OCI-LY1 (cell line): ENCODE measurements at regions not wholly inside any gene's neighbourhood (a gene's known extent, or its start where the extent isn't known, plus 50 kb on each side); places are given as distances from the start of the nearest gene placed in this dataset.

Source experiments
- H2AFZ ChIP-seq: fragments of 200-600 bp; sonication (generic), shearing (Covaris generic); 2 replicates; pipeline ENCODE4 v1.6.0; 2014; ENCODE audit warnings: antibody characterized with exemption, mild to moderate bottlenecking, low read length
- H3F3A ChIP-seq: fragments of 200-600 bp; sonication (generic), shearing (Covaris generic); 2 replicates; pipeline ENCODE4 v1.6.0; 2014; ENCODE audit warnings: mild to moderate bottlenecking, antibody characterized with exemption, low read length, moderate library complexity; ENCODE audit not compliant: insufficient read depth
- H3K27ac ChIP-seq: fragments of 200-600 bp; sonication (generic); 2 replicates; pipeline ENCODE4 v1.5.1; 2014; ENCODE audit warnings: low read length, mixed run types, mild to moderate bottlenecking, low read depth; ENCODE audit not compliant: poor library complexity, severe bottlenecking
- H3K27me3 ChIP-seq: fragments of 200-600 bp; sonication (generic); 2 replicates; pipeline ENCODE4 v1.6.0; 2014; ENCODE audit warnings: antibody characterized with exemption, mild to moderate bottlenecking, low read length, moderate library complexity; ENCODE audit not compliant: insufficient read depth
- H3K36me3 ChIP-seq: fragments of 200-600 bp; sonication (generic); 2 replicates; pipeline ENCODE4 v1.6.1; 2014; ENCODE audit warnings: mild to moderate bottlenecking, antibody characterized with exemption, low read length, moderate library complexity, mixed read lengths; ENCODE audit not compliant: insufficient read depth
- H3K4me1 ChIP-seq: fragments of 200-600 bp; sonication (generic); 2 replicates; pipeline ENCODE4 v1.5.1; 2014; ENCODE audit warnings: mild to moderate bottlenecking, low read length, moderate library complexity; ENCODE audit not compliant: insufficient read depth, severe bottlenecking
- H3K4me2 ChIP-seq: fragments of 200-600 bp; sonication (generic), shearing (Covaris generic); 2 replicates; pipeline ENCODE4 v1.6.1; 2014; ENCODE audit warnings: low read length
- H3K4me3 ChIP-seq: fragments of 200-600 bp; sonication (generic); 2 replicates; pipeline ENCODE4 v1.5.1; 2014; ENCODE audit warnings: low read length, low read depth, mild to moderate bottlenecking, mixed read lengths; ENCODE audit not compliant: poor library complexity, severe bottlenecking
- H3K79me2 ChIP-seq: fragments of 200-600 bp; shearing (Covaris generic); 2 replicates; pipeline ENCODE4 v1.6.1; 2016; ENCODE audit warnings: mixed run types, low read length, mixed read lengths; ENCODE audit not compliant: insufficient read depth
- H3K9ac ChIP-seq: fragments of 200-600 bp; sonication (generic), shearing (Covaris generic); 2 replicates; pipeline ENCODE4 v1.6.1; 2014; ENCODE audit warnings: mild to moderate bottlenecking, low read length, mixed read lengths
- H3K9me2 ChIP-seq: fragments of 200-600 bp; sonication (generic), shearing (Covaris generic); 2 replicates; pipeline ENCODE4 v1.6.1; 2014; ENCODE audit warnings: low read depth, mild to moderate bottlenecking, low read length, mixed read lengths
- H3K9me3 ChIP-seq: fragments of 200-600 bp; shearing (Covaris generic); 2 replicates; pipeline ENCODE4 v1.6.1; 2014; ENCODE audit warnings: low read length, mixed read lengths
- H4K20me1 ChIP-seq: fragments of 200-600 bp; sonication (generic), shearing (Covaris generic); 2 replicates; pipeline ENCODE4 v1.6.0; 2016; ENCODE audit warnings: mild to moderate bottlenecking, low read length; ENCODE audit not compliant: insufficient read depth
- EZH2 ChIP-seq: fragments of 200-600 bp; sonication (generic), shearing (Covaris generic); IDR thresholded peaks from 2 replicates; pipeline ENCODE4 v1.8.0; 2017; ENCODE audit warnings: borderline replicate concordance, mixed run types, mild to moderate bottlenecking, antibody characterized with exemption, low read length, moderate library complexity, mixed read lengths
- TF ChIP-seq, protein P1 (sequence below): fragments of 200-600 bp; sonication (generic), shearing (Covaris generic); IDR thresholded peaks from 2 replicates; pipeline ENCODE4 v1.5.1; 2017; ENCODE audit warnings: mild to moderate bottlenecking, antibody characterized with exemption, low read length, moderate library complexity, mixed read lengths

DNA sequence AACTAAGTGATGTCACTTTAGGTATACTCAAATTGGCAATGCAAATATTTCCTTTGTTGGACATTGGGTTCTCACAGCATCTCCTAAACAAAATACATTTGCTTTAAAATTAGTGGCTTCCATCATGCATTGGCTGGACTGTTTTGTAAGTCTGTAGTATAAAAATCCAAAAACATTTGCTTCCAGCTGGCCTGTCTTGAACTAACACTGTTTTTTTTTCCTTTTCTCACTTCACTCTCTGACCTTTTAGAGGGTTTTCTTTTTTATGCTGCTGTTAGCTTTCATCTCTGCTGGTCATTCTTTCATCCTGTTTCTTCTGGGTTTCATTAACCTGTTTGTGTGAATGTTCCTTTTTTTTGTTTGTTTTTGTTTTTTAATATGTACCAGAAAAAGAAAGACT, 121.7 kb upstream of the MLIP start:
- no peaks in the 10 kb centered on the region for H4K20me1 ChIP-seq
- no peak overlapping the region for H2AFZ ChIP-seq
- H3K27me3 ChIP-seq = no peaks in the 10 kb centered on the region
- no peaks in the 10 kb centered on the region for H3K4me1 ChIP-seq
- H3K4me2 ChIP-seq = no peak overlapping the region
- H3K9ac ChIP-seq = no peak overlapping the region
- no peaks in the 10 kb centered on the region for H3K9me2 ChIP-seq
- H3F3A ChIP-seq = no peaks in the 10 kb centered on the region
- no peak overlapping the region for H3K27ac ChIP-seq
- no peaks in the 10 kb centered on the region for H3K79me2 ChIP-seq
- H3K9me3 ChIP-seq = no peaks in the 10 kb centered on the region
- H3K4me3 ChIP-seq = no peak overlapping the region
- TF ChIP-seq, protein P1, sequence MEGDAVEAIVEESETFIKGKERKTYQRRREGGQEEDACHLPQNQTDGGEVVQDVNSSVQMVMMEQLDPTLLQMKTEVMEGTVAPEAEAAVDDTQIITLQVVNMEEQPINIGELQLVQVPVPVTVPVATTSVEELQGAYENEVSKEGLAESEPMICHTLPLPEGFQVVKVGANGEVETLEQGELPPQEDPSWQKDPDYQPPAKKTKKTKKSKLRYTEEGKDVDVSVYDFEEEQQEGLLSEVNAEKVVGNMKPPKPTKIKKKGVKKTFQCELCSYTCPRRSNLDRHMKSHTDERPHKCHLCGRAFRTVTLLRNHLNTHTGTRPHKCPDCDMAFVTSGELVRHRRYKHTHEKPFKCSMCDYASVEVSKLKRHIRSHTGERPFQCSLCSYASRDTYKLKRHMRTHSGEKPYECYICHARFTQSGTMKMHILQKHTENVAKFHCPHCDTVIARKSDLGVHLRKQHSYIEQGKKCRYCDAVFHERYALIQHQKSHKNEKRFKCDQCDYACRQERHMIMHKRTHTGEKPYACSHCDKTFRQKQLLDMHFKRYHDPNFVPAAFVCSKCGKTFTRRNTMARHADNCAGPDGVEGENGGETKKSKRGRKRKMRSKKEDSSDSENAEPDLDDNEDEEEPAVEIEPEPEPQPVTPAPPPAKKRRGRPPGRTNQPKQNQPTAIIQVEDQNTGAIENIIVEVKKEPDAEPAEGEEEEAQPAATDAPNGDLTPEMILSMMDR = no peak
- TF ChIP-seq EZH2 = no peak
- no peaks in the 10 kb centered on the region for H3K36me3 ChIP-seq

DNA sequence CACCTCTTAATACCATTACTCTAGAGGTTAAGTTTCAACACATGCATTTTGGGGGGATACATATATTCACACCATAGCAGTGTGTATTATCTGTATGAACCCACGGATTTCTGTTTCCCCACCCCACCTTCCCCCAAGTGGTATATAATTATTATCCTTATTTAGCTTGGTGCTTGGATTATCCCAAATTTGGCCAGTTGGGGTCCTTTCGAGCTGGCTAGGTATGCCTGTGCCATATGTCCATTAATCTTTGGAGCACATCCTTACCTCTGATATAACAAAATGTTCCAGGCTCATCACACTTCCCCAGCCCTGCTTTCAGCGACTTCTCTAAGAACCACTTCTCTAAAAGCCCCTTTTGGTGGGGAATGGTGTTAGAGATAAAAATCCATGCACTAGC, 118.7 kb upstream of the MLIP start:
- no peaks in the 10 kb centered on the region for H3K79me2 ChIP-seq
- H3F3A ChIP-seq = no peaks in the 10 kb centered on the region
- H3K27me3 ChIP-seq = no peaks in the 10 kb centered on the region
- TF ChIP-seq, protein P1 = no peak
- no peaks in the 10 kb centered on the region for H3K36me3 ChIP-seq
- no peaks in the 10 kb centered on the region for H3K4me1 ChIP-seq
- H3K4me3 ChIP-seq = no peak overlapping the region
- H3K9me3 ChIP-seq = no peaks in the 10 kb centered on the region
- H3K9me2 ChIP-seq = no peaks in the 10 kb centered on the region
- no peak overlapping the region for H3K9ac ChIP-seq
- H2AFZ ChIP-seq = no peak overlapping the region
- no peaks in the 10 kb centered on the region for H4K20me1 ChIP-seq
- H3K27ac ChIP-seq = no peak overlapping the region
- H3K4me2 ChIP-seq = no peak overlapping the region

DNA sequence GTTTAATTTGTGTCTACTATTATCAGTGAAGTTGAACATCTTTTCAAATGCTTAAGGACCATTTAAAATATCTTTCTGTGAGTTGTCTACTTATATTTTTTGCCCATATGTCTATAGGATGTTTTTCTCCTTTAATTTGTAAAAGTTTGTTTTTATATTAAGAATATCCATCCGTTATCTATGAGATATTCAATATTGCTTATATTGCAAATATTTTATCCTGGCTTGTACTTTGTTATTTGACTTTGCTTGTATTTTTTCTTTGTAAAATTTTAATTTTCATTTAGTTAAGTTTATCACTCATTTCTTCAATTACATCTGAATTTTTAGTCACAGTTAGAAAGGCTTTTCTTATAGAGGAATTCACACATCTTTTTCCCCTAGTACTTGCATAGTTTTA, 117.0 kb upstream of the MLIP start:
- Histone ChIP-seq H3F3A (no peaks in the 10 kb centered on the region), H3K4me2 (no peak overlapping the region), H3K9ac (no peak overlapping the region), H3K4me1 (no peaks in the 10 kb centered on the region), H3K36me3 (no peaks in the 10 kb centered on the region), H3K79me2 (no peaks in the 10 kb centered on the region), H2AFZ (no peak overlapping the region), H3K9me2 (no peaks in the 10 kb centered on the region), H3K4me3 (no peak overlapping the region), H3K27ac (no peak overlapping the region), H3K27me3 (no peaks in the 10 kb centered on the region), H4K20me1 (no peaks in the 10 kb centered on the region), H3K9me3 (no peaks in the 10 kb centered on the region)
- TF ChIP-seq, protein P1 = no peak
- no peak for TF ChIP-seq EZH2
